GM12878 (cell line): ENCODE measurements at regions not wholly inside any gene's neighbourhood (a gene's known extent, or its start where the extent isn't known, plus 50 kb on each side); places are given as distances from the start of the nearest gene placed in this dataset.

ENCODE experiments used
- ATAC-seq: fragments of 200-7000 bp; cut with Tn5 transposase; 3 replicates; pipeline ENCODE4 v1.9.1; 2020; ENCODE audit warnings: mild to moderate bottlenecking, moderate library complexity
- BruUV-seq: library from RNA; stranded (reverse); fragments of 400-500 nt; replicated peaks from 2 replicates; lab custom pipeline; 2021; lab: Mats Ljungman, UMichigan
- CTCF ChIA-PET: fragments of 300-600 bp; sonication (Branson Sonifier 250); formaldehyde crosslinking; extraction: SDS; loops from one replicate; lab custom pipeline; 2021; ENCODE audit warnings: inconsistent platforms; lab: Yijun Ruan, JAX
- POLR2A ChIA-PET: fragments of 350-600 bp; formaldehyde crosslinking; extraction: SDS; loops from one replicate; lab custom pipeline; 2021; ENCODE audit warnings: inconsistent platforms; lab: Charles Lee
- RAD21 ChIA-PET: fragments of 300-600 bp; sonication (Branson Sonifier 250); formaldehyde crosslinking; loops from one replicate; lab custom pipeline; 2023; ENCODE audit warnings: antibody characterized with exemption; ENCODE audit not compliant: unreplicated experiment; lab: Charles Lee
- SMC1A ChIA-PET: fragments of 300-600 bp; sonication (Branson Sonifier 250); formaldehyde crosslinking; loops from one replicate; lab custom pipeline; 2023; ENCODE audit not compliant: unreplicated experiment, uncharacterized antibody; lab: Charles Lee
- DNase-seq: peaks from one replicate; pipeline ENCODE4 v3.0.0-alpha.2; 2011; ENCODE audit warnings: low read depth, low spot score
- FAIRE-seq: peaks from 3 replicates; lab custom pipeline; 2011; peaks lifted over from hg19 to GRCh38; lab: Jason Lieb, UNC
- H2AFZ ChIP-seq: 2 replicates; pipeline ENCODE4 v1.6.0; 2011; ENCODE audit warnings: low read depth, low read length, control low read depth; ENCODE audit not compliant: control insufficient read depth
- H3K27ac ChIP-seq: 2 replicates; pipeline ENCODE4 v1.5.1; 2011; ENCODE audit warnings: control low read depth; ENCODE audit not compliant: control insufficient read depth, insufficient read depth
- H3K27me3 ChIP-seq, 2 experiments: replicated peaks in 1 of 2; 2 replicates each; pipeline versions ENCODE4 v1.6.0 to v1.6.1; 2011; ENCODE audit warnings: low read length in 1 of 2; ENCODE audit not compliant: control insufficient read depth in 2 of 2, insufficient read depth in 2 of 2
- H3K36me3 ChIP-seq, 2 experiments: 2 replicates each; pipeline ENCODE4 v1.5.1; 2011; ENCODE audit warnings: low read length in 1 of 2; ENCODE audit not compliant: control insufficient read depth in 2 of 2, insufficient read depth in 2 of 2
- H3K4me1 ChIP-seq: 2 replicates; pipeline ENCODE4 v1.6.1; 2011; ENCODE audit warnings: mild to moderate bottlenecking, low read length, moderate library complexity, mixed read lengths; ENCODE audit not compliant: control insufficient read depth, insufficient read depth
- H3K4me2 ChIP-seq: 2 replicates; pipeline ENCODE4 v1.6.0; 2011; ENCODE audit warnings: control low read depth; ENCODE audit not compliant: control insufficient read depth, insufficient read depth
- H3K4me3 ChIP-seq: fragments of 200-600 bp; sonication (generic); 2 replicates; pipeline ENCODE4 v1.5.1; 2016
- H3K79me2 ChIP-seq: 2 replicates; pipeline ENCODE4 v1.6.0; 2011; ENCODE audit warnings: low read length; ENCODE audit not compliant: control insufficient read depth, insufficient read depth
- H3K9ac ChIP-seq: 2 replicates; pipeline ENCODE4 v1.8.0; 2011; ENCODE audit warnings: low read length, control low read depth, mixed read lengths; ENCODE audit not compliant: control insufficient read depth, insufficient read depth
- H3K9me3 ChIP-seq: replicated peaks from 3 replicates; pipeline ENCODE4 v1.5.1; 2011; ENCODE audit warnings: mild to moderate bottlenecking, low read length; ENCODE audit not compliant: control insufficient read depth, insufficient read depth
- H4K20me1 ChIP-seq: 2 replicates; pipeline ENCODE4 v1.6.0; 2011; ENCODE audit not compliant: control insufficient read depth, insufficient read depth
- CBFB ChIP-seq: IDR thresholded peaks from 2 replicates; pipeline ENCODE4 v1.6.1; 2016; ENCODE audit warnings: antibody characterized with exemption, low read depth
- CBX3 ChIP-seq: fragments of 200-600 bp; sonication (generic); IDR thresholded peaks from 2 replicates; pipeline ENCODE4 v1.6.1; 2016; ENCODE audit warnings: low read depth, borderline replicate concordance
- CREM ChIP-seq: IDR thresholded peaks from 2 replicates; pipeline ENCODE4 v1.6.1; 2014; ENCODE audit warnings: antibody characterized with exemption, low read depth
- DPF2 ChIP-seq: fragments of 450-650 bp; IDR thresholded peaks from 2 replicates; pipeline ENCODE4 v1.6.1; 2017; ENCODE audit warnings: mild to moderate bottlenecking
- LARP7 ChIP-seq: fragments of 450-650 bp; IDR thresholded peaks from 2 replicates; pipeline ENCODE4 v1.6.1; 2017; ENCODE audit warnings: mild to moderate bottlenecking
- MEF2B ChIP-seq: fragments of 450-650 bp; IDR thresholded peaks from 2 replicates; pipeline ENCODE4 v1.6.1; 2018; ENCODE audit warnings: mild to moderate bottlenecking, moderate library complexity; ENCODE audit not compliant: partially characterized antibody, poor library complexity, severe bottlenecking
- RUNX3 ChIP-seq: IDR thresholded peaks from 2 replicates; pipeline ENCODE4 v1.6.1; 2012; ENCODE audit warnings: low read length, inconsistent platforms
- YY1 ChIP-seq: IDR thresholded peaks from 2 replicates; pipeline ENCODE4 v1.6.1; 2011; ENCODE audit warnings: low read depth, mild to moderate bottlenecking, low read length
- WGBS: methylation state at CpG from one replicate; pipeline ENCODE4 v1.1.6; 2016; ENCODE audit warnings: low lambda C conversion rate; ENCODE audit not compliant: insufficient replicate concordance, insufficient coverage; ENCODE audit errors: missing lambda C conversion rate; 5-methylcytosine and 5-hydroxymethylcytosine counted together
- in situ Hi-C: fragments of 300-500 bp; cut with MboI; formaldehyde crosslinking; loops from 9 replicates; pipeline ENCODE4 v1.14.3; 2018; ENCODE audit warnings: mixed read lengths
- intact Hi-C: fragments of 100-400 bp; cut with micrococcal nuclease; formaldehyde crosslinking; loops from one replicate; pipeline ENCODE4 v1.14.2; 2022; ENCODE audit not compliant: unreplicated experiment
- TF ChIP-seq, protein P1 (sequence below): fragments of 450-650 bp; IDR thresholded peaks from 2 replicates; pipeline ENCODE4 v1.6.1; 2017; ENCODE audit warnings: mild to moderate bottlenecking, moderate library complexity
- TF ChIP-seq, protein P2 (sequence below): IDR thresholded peaks from 2 replicates; pipeline ENCODE4 v1.6.1; 2012; ENCODE audit warnings: improper control_type of control experiment, low read depth, low read length; ENCODE audit not compliant: insufficient replicate concordance

DNA sequence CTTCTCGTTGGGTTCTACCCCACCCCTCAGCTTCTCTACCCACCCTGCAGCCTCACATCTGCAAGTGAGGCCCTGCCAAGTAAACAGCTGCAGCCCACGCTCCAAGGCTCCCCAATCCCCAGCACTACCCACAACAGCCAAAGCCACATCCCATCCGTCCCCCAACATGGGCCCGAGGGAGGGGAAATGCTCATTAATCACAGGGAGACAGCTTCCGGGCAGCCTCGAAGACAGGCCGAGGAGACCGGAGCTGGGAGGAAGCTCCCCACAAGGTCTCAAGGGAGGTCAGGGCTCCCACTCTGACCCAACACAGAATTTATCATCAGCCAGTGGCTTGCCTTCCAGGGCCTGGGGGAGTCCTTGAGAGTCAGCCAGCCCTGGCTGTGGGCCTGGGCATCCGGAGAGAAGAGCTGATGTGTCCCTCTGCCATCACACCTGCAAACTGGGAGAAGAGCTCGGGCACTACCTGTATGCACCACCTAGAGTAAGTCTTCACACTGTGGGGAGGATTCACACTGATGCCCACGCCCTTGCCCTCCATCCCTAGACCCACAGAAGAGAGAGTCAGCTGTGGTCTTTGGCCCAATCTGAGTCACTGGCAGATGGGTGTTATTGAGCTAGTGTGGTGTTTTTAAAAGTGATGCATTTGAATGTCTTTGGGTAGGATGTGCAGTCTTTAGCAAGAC lies 115.5 kb upstream of the ZMIZ1 start (continued):
- TF ChIP-seq YY1 = no peak

DNA sequence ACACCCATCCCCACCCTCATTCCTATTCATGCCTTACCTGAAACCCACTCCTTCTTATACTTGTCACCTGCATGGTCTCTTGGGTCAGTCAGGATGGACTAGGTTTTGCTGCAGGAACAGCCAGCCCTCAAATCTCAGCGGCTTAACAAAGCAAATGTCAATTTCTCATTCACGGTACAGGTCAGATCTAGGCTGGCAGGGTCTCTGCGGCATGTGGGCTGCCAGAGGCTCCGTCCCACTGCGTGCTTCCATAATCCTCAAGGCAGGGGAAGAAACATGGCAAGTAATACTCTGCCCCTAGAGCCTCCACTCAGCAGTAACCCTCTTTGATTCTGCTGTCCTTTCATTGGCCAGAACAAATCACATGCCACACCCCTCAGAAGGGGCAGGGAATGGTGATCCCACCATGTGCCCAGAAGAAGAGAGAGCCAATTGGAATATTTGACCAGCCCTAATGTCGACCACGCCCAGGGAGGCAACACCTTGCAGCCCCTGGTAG lies 114.9 kb upstream of the ZMIZ1 start:
- no peak for ATAC-seq
- Histone ChIP-seq H3K4me1 (no peaks in the 10 kb centered on the region), H3K4me3 (no peak overlapping the region), H3K9me3 (no peaks in the 10 kb centered on the region), H3K9ac (no peak overlapping the region), H3K27ac (no peak overlapping the region), H3K27me3 (no peaks in the 10 kb centered on the region; a peak in 1 of 4 replicates), H4K20me1 (no peaks in the 10 kb centered on the region), H3K79me2 (no peaks in the 10 kb centered on the region), H3K4me2 (no peak overlapping the region), H3K36me3 (no peaks in the 10 kb centered on the region), H2AFZ (no peak overlapping the region)
- SMC1A ChIA-PET = interaction anchor here (1.1 kb wide), 1 partner anchor 9 kb away, joined by 3 read pairs; no protein-coding TSS in a partner anchor
- no peak for DNase-seq
- POLR2A ChIA-PET = no interaction called here
- TF ChIP-seq DPF2 (no peak), RUNX3 (no peak), MEF2B (no peak), CBFB (no peak), LARP7 (no peak), CBX3 (no peak), CREM (no peak)
- TF ChIP-seq, protein P1, sequence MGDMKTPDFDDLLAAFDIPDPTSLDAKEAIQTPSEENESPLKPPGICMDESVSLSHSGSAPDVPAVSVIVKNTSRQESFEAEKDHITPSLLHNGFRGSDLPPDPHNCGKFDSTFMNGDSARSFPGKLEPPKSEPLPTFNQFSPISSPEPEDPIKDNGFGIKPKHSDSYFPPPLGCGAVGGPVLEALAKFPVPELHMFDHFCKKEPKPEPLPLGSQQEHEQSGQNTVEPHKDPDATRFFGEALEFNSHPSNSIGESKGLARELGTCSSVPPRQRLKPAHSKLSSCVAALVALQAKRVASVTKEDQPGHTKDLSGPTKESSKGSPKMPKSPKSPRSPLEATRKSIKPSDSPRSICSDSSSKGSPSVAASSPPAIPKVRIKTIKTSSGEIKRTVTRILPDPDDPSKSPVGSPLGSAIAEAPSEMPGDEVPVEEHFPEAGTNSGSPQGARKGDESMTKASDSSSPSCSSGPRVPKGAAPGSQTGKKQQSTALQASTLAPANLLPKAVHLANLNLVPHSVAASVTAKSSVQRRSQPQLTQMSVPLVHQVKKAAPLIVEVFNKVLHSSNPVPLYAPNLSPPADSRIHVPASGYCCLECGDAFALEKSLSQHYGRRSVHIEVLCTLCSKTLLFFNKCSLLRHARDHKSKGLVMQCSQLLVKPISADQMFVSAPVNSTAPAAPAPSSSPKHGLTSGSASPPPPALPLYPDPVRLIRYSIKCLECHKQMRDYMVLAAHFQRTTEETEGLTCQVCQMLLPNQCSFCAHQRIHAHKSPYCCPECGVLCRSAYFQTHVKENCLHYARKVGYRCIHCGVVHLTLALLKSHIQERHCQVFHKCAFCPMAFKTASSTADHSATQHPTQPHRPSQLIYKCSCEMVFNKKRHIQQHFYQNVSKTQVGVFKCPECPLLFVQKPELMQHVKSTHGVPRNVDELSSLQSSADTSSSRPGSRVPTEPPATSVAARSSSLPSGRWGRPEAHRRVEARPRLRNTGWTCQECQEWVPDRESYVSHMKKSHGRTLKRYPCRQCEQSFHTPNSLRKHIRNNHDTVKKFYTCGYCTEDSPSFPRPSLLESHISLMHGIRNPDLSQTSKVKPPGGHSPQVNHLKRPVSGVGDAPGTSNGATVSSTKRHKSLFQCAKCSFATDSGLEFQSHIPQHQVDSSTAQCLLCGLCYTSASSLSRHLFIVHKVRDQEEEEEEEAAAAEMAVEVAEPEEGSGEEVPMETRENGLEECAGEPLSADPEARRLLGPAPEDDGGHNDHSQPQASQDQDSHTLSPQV = no peak
- TF ChIP-seq, protein P2, sequence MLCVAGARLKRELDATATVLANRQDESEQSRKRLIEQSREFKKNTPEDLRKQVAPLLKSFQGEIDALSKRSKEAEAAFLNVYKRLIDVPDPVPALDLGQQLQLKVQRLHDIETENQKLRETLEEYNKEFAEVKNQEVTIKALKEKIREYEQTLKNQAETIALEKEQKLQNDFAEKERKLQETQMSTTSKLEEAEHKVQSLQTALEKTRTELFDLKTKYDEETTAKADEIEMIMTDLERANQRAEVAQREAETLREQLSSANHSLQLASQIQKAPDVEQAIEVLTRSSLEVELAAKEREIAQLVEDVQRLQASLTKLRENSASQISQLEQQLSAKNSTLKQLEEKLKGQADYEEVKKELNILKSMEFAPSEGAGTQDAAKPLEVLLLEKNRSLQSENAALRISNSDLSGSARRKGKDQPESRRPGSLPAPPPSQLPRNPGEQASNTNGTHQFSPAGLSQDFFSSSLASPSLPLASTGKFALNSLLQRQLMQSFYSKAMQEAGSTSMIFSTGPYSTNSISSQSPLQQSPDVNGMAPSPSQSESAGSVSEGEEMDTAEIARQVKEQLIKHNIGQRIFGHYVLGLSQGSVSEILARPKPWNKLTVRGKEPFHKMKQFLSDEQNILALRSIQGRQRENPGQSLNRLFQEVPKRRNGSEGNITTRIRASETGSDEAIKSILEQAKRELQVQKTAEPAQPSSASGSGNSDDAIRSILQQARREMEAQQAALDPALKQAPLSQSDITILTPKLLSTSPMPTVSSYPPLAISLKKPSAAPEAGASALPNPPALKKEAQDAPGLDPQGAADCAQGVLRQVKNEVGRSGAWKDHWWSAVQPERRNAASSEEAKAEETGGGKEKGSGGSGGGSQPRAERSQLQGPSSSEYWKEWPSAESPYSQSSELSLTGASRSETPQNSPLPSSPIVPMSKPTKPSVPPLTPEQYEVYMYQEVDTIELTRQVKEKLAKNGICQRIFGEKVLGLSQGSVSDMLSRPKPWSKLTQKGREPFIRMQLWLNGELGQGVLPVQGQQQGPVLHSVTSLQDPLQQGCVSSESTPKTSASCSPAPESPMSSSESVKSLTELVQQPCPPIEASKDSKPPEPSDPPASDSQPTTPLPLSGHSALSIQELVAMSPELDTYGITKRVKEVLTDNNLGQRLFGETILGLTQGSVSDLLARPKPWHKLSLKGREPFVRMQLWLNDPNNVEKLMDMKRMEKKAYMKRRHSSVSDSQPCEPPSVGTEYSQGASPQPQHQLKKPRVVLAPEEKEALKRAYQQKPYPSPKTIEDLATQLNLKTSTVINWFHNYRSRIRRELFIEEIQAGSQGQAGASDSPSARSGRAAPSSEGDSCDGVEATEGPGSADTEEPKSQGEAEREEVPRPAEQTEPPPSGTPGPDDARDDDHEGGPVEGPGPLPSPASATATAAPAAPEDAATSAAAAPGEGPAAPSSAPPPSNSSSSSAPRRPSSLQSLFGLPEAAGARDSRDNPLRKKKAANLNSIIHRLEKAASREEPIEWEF = no peak
- WGBS = 41% methylated on average over 7 of the region's 7 CpGs
- intact Hi-C loops (no loop called here), in situ Hi-C loops (no loop called here)
- no TSS peak for BruUV-seq
- no peak for FAIRE-seq
- CTCF ChIA-PET = interaction anchor here (0.6 to 1.7 kb wide), 4 partner anchors 10 to 241 kb away, joined by 3 to 6 read pairs (median 4); no protein-coding TSS in a partner anchor
- RAD21 ChIA-PET = no interaction called here
